ENCODE measurements at regions not wholly inside any gene's neighbourhood (a gene's known extent, or its start where the extent isn't known, plus 50 kb on each side); places are given as distances from the start of the nearest gene placed in this dataset.

DNA sequence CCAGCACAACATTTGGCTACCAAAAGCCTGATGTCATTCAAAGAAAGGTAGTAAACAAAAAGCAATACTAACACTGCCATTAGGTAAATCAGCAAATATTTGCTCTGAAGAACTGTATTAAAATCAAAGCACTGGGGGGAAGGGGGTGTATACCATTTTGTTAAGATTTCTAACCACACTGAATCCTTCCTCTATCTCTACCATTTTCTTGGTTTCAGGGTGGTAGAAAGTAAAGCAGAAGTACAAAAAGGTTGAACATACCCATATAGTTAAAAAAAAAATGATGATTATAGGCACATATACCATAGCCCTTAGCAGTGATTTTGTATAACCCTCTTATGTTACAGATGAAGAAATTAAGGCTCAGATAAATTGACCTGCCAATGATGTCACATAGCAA, 437.6 kb downstream of the ZEB2 start:
- no peaks in the 10 kb centered on the region for H3K27me3 ChIP-seq (ENCODE audit: control insufficient read depth, insufficient read depth, low read length)
- no peak overlapping the region for H3K4me3 ChIP-seq (ENCODE audit: low read depth, low read length)
- no peak for TF ChIP-seq CTCF (IDR thresholded peaks at IDR 0.05; ENCODE audit: insufficient read depth, low read depth, low read length)
- CTCF ChIA-PET = no interaction called here
- no peaks in the 10 kb centered on the region for H3K36me3 ChIP-seq (ENCODE audit: control insufficient read depth, insufficient read depth, low read length)
- no peak for DNase-seq (ENCODE audit: low read depth)
- POLR2A ChIA-PET = interaction anchor here (0.7 kb wide), 1 partner anchor 104 kb away, joined by 3 read pairs; no protein-coding TSS in a partner anchor

GRCh38 chr2:144081272-144081671, 438.6 kb downstream of the ZEB2 start:
- ChIA-PET POLR2A (no interaction called here), CTCF (no interaction called here)
- H3K36me3 ChIP-seq (ENCODE audit: control insufficient read depth, insufficient read depth, low read length) = no peaks in the 10 kb centered on the region
- no peak for TF ChIP-seq CTCF (IDR thresholded peaks at IDR 0.05; ENCODE audit: insufficient read depth, low read depth, low read length)
- no peak overlapping the region for H3K4me3 ChIP-seq (ENCODE audit: low read depth, low read length)
- no peak for DNase-seq (ENCODE audit: low read depth)
- H3K27me3 ChIP-seq (ENCODE audit: control insufficient read depth, insufficient read depth, low read length) = no peaks in the 10 kb centered on the region

DNA sequence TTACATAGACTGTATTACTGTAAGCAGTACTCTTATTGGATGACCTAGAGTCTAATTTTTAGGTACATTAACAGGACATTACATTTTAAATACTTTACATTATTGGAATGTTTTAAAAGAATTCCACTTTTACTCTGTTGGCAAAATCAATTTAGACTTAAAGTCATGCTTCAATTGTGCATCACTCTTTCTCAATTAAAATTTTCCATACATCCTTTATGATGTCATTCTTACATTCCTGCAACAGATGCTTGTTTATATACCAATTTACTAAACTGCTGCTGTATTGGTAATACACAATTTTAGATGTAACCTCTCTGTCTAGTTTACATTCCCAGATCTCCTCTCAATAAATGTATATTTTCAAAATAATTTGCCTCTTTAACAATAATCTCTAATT, 440.1 kb downstream of the ZEB2 start:
- ChIA-PET CTCF (no interaction called here), POLR2A (no interaction called here)
- Histone ChIP-seq H3K4me3 (ENCODE audit: low read depth, low read length) (no peak overlapping the region), H3K36me3 (ENCODE audit: control insufficient read depth, insufficient read depth, low read length) (no peaks in the 10 kb centered on the region), H3K27me3 (ENCODE audit: control insufficient read depth, insufficient read depth, low read length) (no peaks in the 10 kb centered on the region)
- no peak for TF ChIP-seq CTCF (IDR thresholded peaks at IDR 0.05; ENCODE audit: insufficient read depth, low read depth, low read length)
- no peak for DNase-seq (ENCODE audit: low read depth)

DNA sequence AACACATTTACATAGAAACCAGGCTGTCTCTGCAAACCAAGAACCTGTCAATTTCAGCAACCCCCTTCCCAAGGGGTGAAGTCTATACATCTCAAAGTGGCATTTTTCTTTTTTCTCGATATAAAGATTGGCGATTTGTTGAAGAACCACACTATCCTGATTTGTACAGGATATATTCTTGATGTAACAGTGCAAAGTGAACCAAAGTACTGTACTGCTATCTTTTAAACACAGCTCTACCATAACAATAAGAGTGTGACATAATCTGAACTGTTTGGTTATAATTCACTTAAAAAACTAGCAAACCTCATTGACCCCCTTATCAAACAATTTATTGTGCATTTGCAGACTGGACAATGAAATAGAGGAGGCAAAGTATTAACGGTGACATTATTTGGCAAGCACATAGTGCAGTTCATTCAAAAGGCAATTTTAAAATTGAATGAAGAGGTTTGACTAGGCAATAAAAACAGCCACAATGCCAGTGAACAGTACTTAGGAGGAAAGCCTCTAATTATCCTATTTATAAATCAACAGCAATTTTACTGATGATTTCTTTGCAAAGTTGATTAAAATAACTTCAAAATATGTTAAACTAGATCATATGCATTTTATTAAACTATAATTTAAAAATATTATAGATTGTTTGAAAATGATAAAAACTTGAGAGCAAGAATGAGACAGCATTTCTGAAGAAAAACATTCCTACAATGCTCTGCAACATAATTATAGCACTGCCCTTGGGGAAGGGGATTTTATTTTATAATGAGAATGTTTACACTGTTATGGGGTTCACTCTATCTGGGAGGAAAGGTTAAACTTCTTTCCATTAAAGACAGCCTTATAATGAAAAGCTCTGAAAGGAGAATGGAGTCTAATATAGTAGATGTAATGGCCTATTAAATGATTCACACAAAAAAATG, 440.9 kb downstream of the ZEB2 start:
- CTCF ChIA-PET = interaction anchor here (0.5 kb wide), 1 partner anchor 15 kb away, joined by 3 read pairs; no protein-coding TSS in a partner anchor

More for the DNA sequence above, 440.9 kb downstream of the ZEB2 start:
- no peaks in the 10 kb centered on the region for H3K36me3 ChIP-seq (ENCODE audit: control insufficient read depth, insufficient read depth, low read length)
- H3K4me3 ChIP-seq (ENCODE audit: low read depth, low read length) = no peak overlapping the region
- no peaks in the 10 kb centered on the region for H3K27me3 ChIP-seq (ENCODE audit: control insufficient read depth, insufficient read depth, low read length)
- POLR2A ChIA-PET = no interaction called here
- no peak for DNase-seq (ENCODE audit: low read depth)
- no peak for TF ChIP-seq CTCF (IDR thresholded peaks at IDR 0.05; ENCODE audit: insufficient read depth, low read depth, low read length)
